ENCODE measurements at regions not wholly inside any gene's neighbourhood (a gene's known extent, or its start where the extent isn't known, plus 50 kb on each side); places are given as distances from the start of the nearest gene placed in this dataset.

- Histone ChIP-seq H3K4me2 (ENCODE audit: insufficient read depth, low read length, poor library complexity, severe bottlenecking) (no peak overlapping the region), H2AFZ (ENCODE audit: low read length) (no peak overlapping the region), H3K4ac (ENCODE audit: low read length) (no peak overlapping the region), H3K23ac (ENCODE audit: low read depth, low read length, poor library complexity) (no peak overlapping the region), H3K14ac (ENCODE audit: low read length) (no peak overlapping the region), H2BK120ac (ENCODE audit: low read depth, low read length) (no peak overlapping the region), H3K27ac (replicated peaks; ENCODE audit: low read length) (no peak overlapping the region), H3K9ac (ENCODE audit: low read depth, low read length, poor library complexity) (no peak overlapping the region), H3K18ac (ENCODE audit: low read length) (no peak overlapping the region), H2BK12ac (ENCODE audit: low read length) (no peak overlapping the region), H3K9me3 (replicated peaks in 1 of 2; ENCODE audit: control insufficient read depth in 2 of 2, insufficient read depth in 1 of 2, low read depth in 1 of 2, low read length in 2 of 2) (no peaks in the 10 kb centered on the region), H4K91ac (ENCODE audit: low read depth, low read length, poor library complexity) (no peak overlapping the region), H3K27me3 (ENCODE audit: control insufficient read depth in 3 of 3, insufficient read depth in 3 of 3, low read depth in 1 of 3, low read length in 3 of 3) (no peaks in the 10 kb centered on the region), H3K79me1 (ENCODE audit: low read depth, low read length) (no peaks in the 10 kb centered on the region), H2BK5ac (ENCODE audit: low read length) (no peak overlapping the region), H2AK5ac (ENCODE audit: low read depth, low read length) (no peak overlapping the region), H4K8ac (ENCODE audit: low read depth, low read length) (no peak overlapping the region), H3K36me3 (replicated peaks in 1 of 2; ENCODE audit: control insufficient read depth in 2 of 2, insufficient read depth in 2 of 2, low read length in 2 of 2) (no peaks in the 10 kb centered on the region), H3K4me3 (ENCODE audit: low read length in 2 of 2) (no peak overlapping the region), H2BK15ac (ENCODE audit: low read length) (no peak overlapping the region), H3K4me1 (ENCODE audit: control insufficient read depth in 2 of 2, insufficient read depth in 1 of 2, low read depth in 1 of 2, low read length in 2 of 2) (no peaks in the 10 kb centered on the region)
- no peak for DNase-seq (ENCODE audit: low spot score)
- WGBS, 2 donors (ENCODE audit: extremely low coverage in 2 of 2, insufficient read length in 2 of 2, insufficient replicate concordance in 1 of 2), result no CpG with 5 or more reads among the region's 1 CpG
These were observed 411.9 kb upstream of the LUZP2 start for GRCh38 chr11:24084956-24085355.

- Histone ChIP-seq H3K9ac (ENCODE audit: low read depth, low read length, poor library complexity) (no peak overlapping the region), H3K23ac (ENCODE audit: low read depth, low read length, poor library complexity) (no peak overlapping the region), H2BK12ac (ENCODE audit: low read length) (no peak overlapping the region), H2AK5ac (ENCODE audit: low read depth, low read length) (no peak overlapping the region), H3K4me2 (ENCODE audit: insufficient read depth, low read length, poor library complexity, severe bottlenecking) (no peak overlapping the region), H3K9me3 (replicated peaks in 1 of 2; ENCODE audit: control insufficient read depth in 2 of 2, insufficient read depth in 1 of 2, low read depth in 1 of 2, low read length in 2 of 2) (no peaks in the 10 kb centered on the region), H3K4me1 (ENCODE audit: control insufficient read depth in 2 of 2, insufficient read depth in 1 of 2, low read depth in 1 of 2, low read length in 2 of 2) (no peaks in the 10 kb centered on the region), H3K4ac (ENCODE audit: low read length) (no peak overlapping the region), H3K79me1 (ENCODE audit: low read depth, low read length) (no peaks in the 10 kb centered on the region), H3K14ac (ENCODE audit: low read length) (no peak overlapping the region), H3K36me3 (replicated peaks in 1 of 2; ENCODE audit: control insufficient read depth in 2 of 2, insufficient read depth in 2 of 2, low read length in 2 of 2) (no peaks in the 10 kb centered on the region), H4K91ac (ENCODE audit: low read depth, low read length, poor library complexity) (no peak overlapping the region), H2BK5ac (ENCODE audit: low read length) (no peak overlapping the region), H3K27ac (replicated peaks; ENCODE audit: low read length) (no peak overlapping the region), H3K27me3 (ENCODE audit: control insufficient read depth in 3 of 3, insufficient read depth in 3 of 3, low read depth in 1 of 3, low read length in 3 of 3) (no peaks in the 10 kb centered on the region), H2BK15ac (ENCODE audit: low read length) (no peak overlapping the region), H3K4me3 (ENCODE audit: low read length in 2 of 2) (no peak overlapping the region), H4K8ac (ENCODE audit: low read depth, low read length) (no peak overlapping the region), H2AFZ (ENCODE audit: low read length) (no peak overlapping the region), H3K18ac (ENCODE audit: low read length) (no peak overlapping the region), H2BK120ac (ENCODE audit: low read depth, low read length) (no peak overlapping the region)
- no peak for DNase-seq (ENCODE audit: low spot score)
- WGBS, 2 donors (ENCODE audit: extremely low coverage in 2 of 2, insufficient read length in 2 of 2, insufficient replicate concordance in 1 of 2), result no CpG with 5 or more reads among the region's 2 CpGs
These were observed 409.9 kb upstream of the LUZP2 start for GRCh38 chr11:24086921-24087320.

- Histone ChIP-seq H2BK5ac (ENCODE audit: low read length) (no peak overlapping the region), H2BK120ac (ENCODE audit: low read depth, low read length) (no peak overlapping the region), H3K23ac (ENCODE audit: low read depth, low read length, poor library complexity) (no peak overlapping the region), H3K18ac (ENCODE audit: low read length) (no peak overlapping the region), H2BK12ac (ENCODE audit: low read length) (no peak overlapping the region), H3K79me1 (ENCODE audit: low read depth, low read length) (no peaks in the 10 kb centered on the region), H2AFZ (ENCODE audit: low read length) (no peak overlapping the region), H3K4ac (ENCODE audit: low read length) (no peak overlapping the region), H3K36me3 (replicated peaks in 1 of 2; ENCODE audit: control insufficient read depth in 2 of 2, insufficient read depth in 2 of 2, low read length in 2 of 2) (no peaks in the 10 kb centered on the region), H3K9me3 (replicated peaks in 1 of 2; ENCODE audit: control insufficient read depth in 2 of 2, insufficient read depth in 1 of 2, low read depth in 1 of 2, low read length in 2 of 2) (no peaks in the 10 kb centered on the region), H3K27me3 (ENCODE audit: control insufficient read depth in 3 of 3, insufficient read depth in 3 of 3, low read depth in 1 of 3, low read length in 3 of 3) (no peaks in the 10 kb centered on the region), H3K27ac (replicated peaks; ENCODE audit: low read length) (no peak overlapping the region), H3K4me2 (ENCODE audit: insufficient read depth, low read length, poor library complexity, severe bottlenecking) (no peak overlapping the region), H4K8ac (ENCODE audit: low read depth, low read length) (no peak overlapping the region), H3K9ac (ENCODE audit: low read depth, low read length, poor library complexity) (no peak overlapping the region), H3K4me1 (ENCODE audit: control insufficient read depth in 2 of 2, insufficient read depth in 1 of 2, low read depth in 1 of 2, low read length in 2 of 2) (no peaks in the 10 kb centered on the region), H2BK15ac (ENCODE audit: low read length) (no peak overlapping the region), H3K4me3 (ENCODE audit: low read length in 2 of 2) (no peak overlapping the region), H4K91ac (ENCODE audit: low read depth, low read length, poor library complexity) (no peak overlapping the region), H3K14ac (ENCODE audit: low read length) (no peak overlapping the region), H2AK5ac (ENCODE audit: low read depth, low read length) (no peak overlapping the region)
- WGBS, 2 donors (ENCODE audit: extremely low coverage in 2 of 2, insufficient read length in 2 of 2, insufficient replicate concordance in 1 of 2), result no CpG with 5 or more reads among the region's 2 CpGs
- DNase-seq (ENCODE audit: low spot score), result no peak
These were observed 405.3 kb upstream of the LUZP2 start for GRCh38 chr11:24091594-24091993.

- no peak overlapping the region for H4K8ac ChIP-seq (ENCODE audit: low read depth, low read length)
- no peak overlapping the region for H3K14ac ChIP-seq (ENCODE audit: low read length)
- H2BK12ac ChIP-seq (ENCODE audit: low read length), result no peak overlapping the region
- no peak overlapping the region for H3K9ac ChIP-seq (ENCODE audit: low read depth, low read length, poor library complexity)
- no peak overlapping the region for H3K27ac ChIP-seq (replicated peaks; ENCODE audit: low read length)
- no peak overlapping the region for H3K23ac ChIP-seq (ENCODE audit: low read depth, low read length, poor library complexity)
- no peak overlapping the region for H2AK5ac ChIP-seq (ENCODE audit: low read depth, low read length)
- no peak overlapping the region for H3K18ac ChIP-seq (ENCODE audit: low read length)
- H3K4me2 ChIP-seq (ENCODE audit: insufficient read depth, low read length, poor library complexity, severe bottlenecking), result no peak overlapping the region
- no peaks in the 10 kb centered on the region for H3K36me3 ChIP-seq (replicated peaks in 1 of 2; ENCODE audit: control insufficient read depth in 2 of 2, insufficient read depth in 2 of 2, low read length in 2 of 2)
- no peak for DNase-seq (ENCODE audit: low spot score)
- no peak overlapping the region for H3K4ac ChIP-seq (ENCODE audit: low read length)
- H4K91ac ChIP-seq (ENCODE audit: low read depth, low read length, poor library complexity), result no peak overlapping the region
- H3K9me3 ChIP-seq (replicated peaks in 1 of 2; ENCODE audit: control insufficient read depth in 2 of 2, insufficient read depth in 1 of 2, low read depth in 1 of 2, low read length in 2 of 2), result no peaks in the 10 kb centered on the region
- H3K79me1 ChIP-seq (ENCODE audit: low read depth, low read length), result no peaks in the 10 kb centered on the region
- H2BK5ac ChIP-seq (ENCODE audit: low read length), result no peak overlapping the region
- no peaks in the 10 kb centered on the region for H3K4me1 ChIP-seq (ENCODE audit: control insufficient read depth in 2 of 2, insufficient read depth in 1 of 2, low read depth in 1 of 2, low read length in 2 of 2)
- H2AFZ ChIP-seq (ENCODE audit: low read length), result no peak overlapping the region
- no peaks in the 10 kb centered on the region for H3K27me3 ChIP-seq (ENCODE audit: control insufficient read depth in 3 of 3, insufficient read depth in 3 of 3, low read depth in 1 of 3, low read length in 3 of 3)
- H2BK15ac ChIP-seq (ENCODE audit: low read length), result no peak overlapping the region
- H3K4me3 ChIP-seq (ENCODE audit: low read length in 2 of 2), result no peak overlapping the region
- no peak overlapping the region for H2BK120ac ChIP-seq (ENCODE audit: low read depth, low read length)
- no CpG with 5 or more reads among the region's 2 CpGs for WGBS, 2 donors (ENCODE audit: extremely low coverage in 2 of 2, insufficient read length in 2 of 2, insufficient replicate concordance in 1 of 2)
These were observed 403.5 kb upstream of the LUZP2 start for GRCh38 chr11:24093375-24093774.
